KMS-11 (cell line): ENCODE measurements at regions not wholly inside any gene's neighbourhood (a gene's known extent, or its start where the extent isn't known, plus 50 kb on each side); places are given as distances from the start of the nearest gene placed in this dataset.

Experiments
- H2AFZ ChIP-seq: fragments of 200-600 bp; sonication (generic); 2 replicates; pipeline ENCODE4 v1.6.1; 2016; ENCODE audit warnings: antibody characterized with exemption, mixed run types, low read depth
- H3K27ac ChIP-seq: fragments of 200-600 bp; sonication (generic); 2 replicates; pipeline ENCODE4 v1.6.1; 2016; ENCODE audit warnings: mild to moderate bottlenecking, mixed run types
- H3K27me3 ChIP-seq: fragments of 200-600 bp; sonication (generic); 2 replicates; pipeline ENCODE4 v1.6.1; 2017; ENCODE audit warnings: mild to moderate bottlenecking, low read depth, mixed run types, moderate library complexity; ENCODE audit not compliant: insufficient read depth
- H3K36me3 ChIP-seq: fragments of 200-600 bp; sonication (generic); 2 replicates; pipeline ENCODE4 v1.6.1; 2017; ENCODE audit warnings: mild to moderate bottlenecking, mixed run types; ENCODE audit not compliant: insufficient read depth
- H3K4me1 ChIP-seq: fragments of 200-600 bp; sonication (generic); 2 replicates; pipeline ENCODE4 v1.6.1; 2016; ENCODE audit warnings: mild to moderate bottlenecking, low read depth, mixed run types; ENCODE audit not compliant: poor library complexity, severe bottlenecking
- H3K4me2 ChIP-seq: fragments of 200-600 bp; sonication (generic); 2 replicates; pipeline ENCODE4 v1.7.0; 2016; ENCODE audit warnings: mild to moderate bottlenecking, mixed run types
- H3K4me3 ChIP-seq: fragments of 200-600 bp; sonication (generic); IDR thresholded peaks from 2 replicates; pipeline ENCODE4 v1.6.1; 2017; ENCODE audit warnings: low read depth, low read length, mixed read lengths; ENCODE audit not compliant: insufficient read depth
- H3K79me2 ChIP-seq: fragments of 200-600 bp; sonication (generic); 2 replicates; pipeline ENCODE4 v1.6.1; 2016; ENCODE audit warnings: low read depth, mixed run types; ENCODE audit not compliant: insufficient read depth
- H3K9ac ChIP-seq: fragments of 200-600 bp; sonication (generic); 2 replicates; pipeline ENCODE4 v1.6.1; 2016; ENCODE audit warnings: mild to moderate bottlenecking, mixed run types
- H4K20me1 ChIP-seq: fragments of 200-600 bp; sonication (generic); 2 replicates; pipeline ENCODE4 v1.6.1; 2016; ENCODE audit warnings: mild to moderate bottlenecking, mixed run types; ENCODE audit not compliant: insufficient read depth
- CTCF ChIP-seq: fragments of 200-600 bp; sonication (generic); conservative IDR thresholded peaks from 2 replicates; pipeline ENCODE4 v1.6.1; 2017; ENCODE audit warnings: low read depth, mild to moderate bottlenecking, antibody characterized with exemption, low read length, moderate library complexity, mixed read lengths

- peaks cover 27% of the 10 kb centered on the region; the same call in 1 of the 2 replicates for H4K20me1 ChIP-seq
- no peak overlapping the region for H2AFZ ChIP-seq
- no peak overlapping the region for H3K4me2 ChIP-seq
- no peak for TF ChIP-seq CTCF
- no peaks in the 10 kb centered on the region for H3K27me3 ChIP-seq
- H3K79me2 ChIP-seq: peaks cover 100% of the 10 kb centered on the region
- no peak overlapping the region for H3K9ac ChIP-seq
- H3K4me3 ChIP-seq: no peak overlapping the region
- H3K36me3 ChIP-seq: peaks cover 61% of the 10 kb centered on the region; the same call in 1 of the 2 replicates
- peaks cover 94% of the 10 kb centered on the region for H3K4me1 ChIP-seq
- H3K27ac ChIP-seq: no peak overlapping the region
These were observed 50.4 kb downstream of the ZBTB38 start for GRCh38 chr3:141418751-141419150.

- H3K27ac ChIP-seq: no peak overlapping the region; the same call in 1 of the 2 replicates
- no peak overlapping the region for H3K4me2 ChIP-seq
- H3K4me3 ChIP-seq: no peak overlapping the region
- H3K36me3 ChIP-seq: peaks cover 52% of the 10 kb centered on the region; the same call in 1 of the 2 replicates
- peaks cover 99% of the 10 kb centered on the region for H3K4me1 ChIP-seq
- no peak overlapping the region for H2AFZ ChIP-seq
- TF ChIP-seq CTCF: no peak
- H3K9ac ChIP-seq: no peak overlapping the region
- no peaks in the 10 kb centered on the region for H3K27me3 ChIP-seq
- peaks cover 38% of the 10 kb centered on the region for H4K20me1 ChIP-seq
- H3K79me2 ChIP-seq: peaks cover 100% of the 10 kb centered on the region
These were observed 51.6 kb downstream of the ZBTB38 start for GRCh38 chr3:141419946-141420345.

- peaks cover 39% of the 10 kb centered on the region; the same call in 1 of the 2 replicates for H3K36me3 ChIP-seq
- peak overlapping the region; percentile 12; the same call in 1 of the 2 replicates for H3K27ac ChIP-seq
- peaks cover 100% of the 10 kb centered on the region for H3K4me1 ChIP-seq
- peaks cover 46% of the 10 kb centered on the region for H4K20me1 ChIP-seq
- H2AFZ ChIP-seq: no peak overlapping the region
- no peak overlapping the region for H3K4me2 ChIP-seq
- H3K9ac ChIP-seq: no peak overlapping the region
- peaks cover 100% of the 10 kb centered on the region for H3K79me2 ChIP-seq
- no peak overlapping the region for H3K4me3 ChIP-seq
- TF ChIP-seq CTCF: no peak
- H3K27me3 ChIP-seq: no peaks in the 10 kb centered on the region
These were observed 52.9 kb downstream of the ZBTB38 start for GRCh38 chr3:141421186-141421585.

- peaks cover 48% of the 10 kb centered on the region for H4K20me1 ChIP-seq
- no peak overlapping the region for H3K4me3 ChIP-seq
- H3K36me3 ChIP-seq: peaks cover 35% of the 10 kb centered on the region; the same call in 1 of the 2 replicates
- peak overlapping the region; percentile 12; the same call in 1 of the 2 replicates for H3K27ac ChIP-seq
- H2AFZ ChIP-seq: no peak overlapping the region
- no peak overlapping the region for H3K4me2 ChIP-seq
- TF ChIP-seq CTCF: no peak
- H3K79me2 ChIP-seq: peaks cover 100% of the 10 kb centered on the region
- H3K9ac ChIP-seq: no peak overlapping the region
- H3K27me3 ChIP-seq: no peaks in the 10 kb centered on the region
- H3K4me1 ChIP-seq: peaks cover 100% of the 10 kb centered on the region
These were observed 53.5 kb downstream of the ZBTB38 start for GRCh38 chr3:141421639-141422319.
